BJ (cell line): ENCODE measurements at regions not wholly inside any gene's neighbourhood (a gene's known extent, or its start where the extent isn't known, plus 50 kb on each side); places are given as distances from the start of the nearest gene placed in this dataset.
"Not testable (repeated sequence)": the region's sequence is repeated elsewhere in the genome, so short reads cannot be mapped to it uniquely, and the experiment has no call there.

ENCODE experiments used
- CTCF ChIA-PET: fragments of 350-600 bp; formaldehyde crosslinking; extraction: SDS; loops from one replicate; lab custom pipeline; 2021; ENCODE audit warnings: antibody characterized with exemption, inconsistent platforms; lab: Yijun Ruan, JAX
- POLR2A ChIA-PET: fragments of 300-600 bp; sonication (Branson Sonifier 250); formaldehyde crosslinking; extraction: SDS; loops from one replicate; lab custom pipeline; 2021; ENCODE audit warnings: antibody characterized with exemption; lab: Charles Lee
- DNase-seq: peaks from one replicate; pipeline ENCODE4 v3.0.0-alpha.2; 2011; ENCODE audit warnings: low read depth
- H3K27me3 ChIP-seq: 2 replicates; pipeline ENCODE4 v1.6.0; 2011; ENCODE audit warnings: low read length; ENCODE audit not compliant: control insufficient read depth, insufficient read depth
- H3K36me3 ChIP-seq: 2 replicates; pipeline ENCODE4 v1.5.1; 2011; ENCODE audit warnings: low read length; ENCODE audit not compliant: control insufficient read depth, insufficient read depth
- H3K4me3 ChIP-seq: 2 replicates; pipeline ENCODE4 v1.5.1; 2011; ENCODE audit warnings: low read depth, mild to moderate bottlenecking, control low read depth, low read length
- CTCF ChIP-seq: IDR thresholded peaks from 2 replicates; pipeline ENCODE4 v1.5.1; 2011; ENCODE audit warnings: low read depth, mild to moderate bottlenecking, control low read depth, inconsistent platforms, low read length, moderate library complexity; ENCODE audit not compliant: insufficient read depth

GRCh38 chr5:124888622-124889485 is 142.4 kb upstream of the ZNF608 start:
- DNase-seq, result no peak
- no peak for TF ChIP-seq CTCF
- POLR2A ChIA-PET, result no interaction called here
- Histone ChIP-seq H3K27me3 (no peaks in the 10 kb centered on the region), H3K36me3 (no peaks in the 10 kb centered on the region), H3K4me3 (no peak overlapping the region)
- CTCF ChIA-PET, result no interaction called here

- CTCF ChIA-PET, result no interaction called here
- no peaks in the 10 kb centered on the region for H3K36me3 ChIP-seq
- no peak overlapping the region for H3K4me3 ChIP-seq
- TF ChIP-seq CTCF, result no peak
- no peaks in the 10 kb centered on the region for H3K27me3 ChIP-seq
- DNase-seq, result no peak
- POLR2A ChIA-PET, result no interaction called here
Observed at GRCh38 chr5:124889486-124889825, 143.0 kb upstream of the ZNF608 start.

- no peaks in the 10 kb centered on the region for H3K27me3 ChIP-seq
- CTCF ChIA-PET, result no interaction called here
- TF ChIP-seq CTCF, result no peak
- POLR2A ChIA-PET, result no interaction called here
- no peaks in the 10 kb centered on the region for H3K36me3 ChIP-seq
- no peak overlapping the region for H3K4me3 ChIP-seq
- no peak for DNase-seq
Observed at GRCh38 chr5:124889850-124890249, 143.4 kb upstream of the ZNF608 start.

GRCh38 chr5:124890442-124890841 is 144.0 kb upstream of the ZNF608 start:
- H3K36me3 ChIP-seq, POLR2A ChIA-PET, H3K4me3 ChIP-seq, DNase-seq, H3K27me3 ChIP-seq: not testable (repeated sequence)
- CTCF ChIA-PET, result interaction anchor here (0.6 kb wide), 1 partner anchor 1324 kb away, joined by 3 read pairs; no protein-coding TSS in a partner anchor

GRCh38 chr5:124891179-124891578 is 144.7 kb upstream of the ZNF608 start:
- no peak for TF ChIP-seq CTCF
- ChIA-PET CTCF (interaction anchor here (0.6 kb wide), 1 partner anchor 1324 kb away, joined by 3 read pairs; no protein-coding TSS in a partner anchor), POLR2A (no interaction called here)
- Histone ChIP-seq H3K4me3 (no peak overlapping the region), H3K27me3 (no peaks in the 10 kb centered on the region), H3K36me3 (no peaks in the 10 kb centered on the region)
- no peak for DNase-seq
